Globus pallidus (tissue), 1 donor: ENCODE measurements at regions not wholly inside any gene's neighbourhood (a gene's known extent, or its start where the extent isn't known, plus 50 kb on each side); places are given as distances from the start of the nearest gene placed in this dataset.
"Not testable (repeated sequence)": the region's sequence is repeated elsewhere in the genome, so short reads cannot be mapped to it uniquely, and the experiment has no call there.

ENCODE experiments used
- DNase-seq: peaks from one replicate; pipeline ENCODE4 v3.0.0-alpha.2; 2015; ENCODE audit warnings: low spot score

DNA sequence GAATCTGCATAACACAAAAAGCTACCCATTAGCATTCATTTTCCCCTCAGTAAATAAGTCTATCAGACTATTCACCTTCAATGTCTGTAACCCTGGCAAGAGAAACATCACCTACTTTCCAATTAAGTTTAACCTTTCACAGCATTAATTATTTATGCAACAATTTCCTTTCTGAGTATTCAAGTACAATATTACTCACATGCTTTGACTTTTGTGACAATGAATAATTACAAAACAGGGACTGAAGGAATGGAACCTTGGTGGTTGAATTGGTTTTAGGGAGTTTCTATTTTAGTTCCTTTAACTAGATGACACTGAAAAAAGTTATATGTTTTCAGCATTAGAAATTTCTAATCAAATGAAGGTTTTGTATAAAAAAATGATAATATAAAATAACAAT, 932.3 kb upstream of the EPHA5 start:
- no peak for DNase-seq

DNA sequence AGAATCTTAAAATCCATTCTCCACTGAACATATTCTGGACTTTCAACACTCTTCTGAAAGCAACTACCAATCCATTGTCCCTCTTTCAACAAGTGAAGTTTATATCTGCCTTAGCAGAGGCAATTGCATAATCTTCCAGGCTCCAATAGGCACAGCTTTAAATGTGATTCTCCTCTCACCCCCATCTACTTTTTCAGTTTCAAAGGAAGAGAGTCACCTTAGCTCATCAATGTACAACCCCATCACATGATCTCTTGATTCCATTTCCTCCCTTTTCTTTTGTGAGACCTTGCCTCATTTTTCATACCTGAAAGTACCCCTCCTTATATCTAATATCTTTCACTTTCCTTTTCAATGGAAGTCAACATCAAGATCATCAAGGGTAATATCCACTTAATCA, 921.7 kb upstream of the EPHA5 start:
- DNase-seq, result no peak

DNA sequence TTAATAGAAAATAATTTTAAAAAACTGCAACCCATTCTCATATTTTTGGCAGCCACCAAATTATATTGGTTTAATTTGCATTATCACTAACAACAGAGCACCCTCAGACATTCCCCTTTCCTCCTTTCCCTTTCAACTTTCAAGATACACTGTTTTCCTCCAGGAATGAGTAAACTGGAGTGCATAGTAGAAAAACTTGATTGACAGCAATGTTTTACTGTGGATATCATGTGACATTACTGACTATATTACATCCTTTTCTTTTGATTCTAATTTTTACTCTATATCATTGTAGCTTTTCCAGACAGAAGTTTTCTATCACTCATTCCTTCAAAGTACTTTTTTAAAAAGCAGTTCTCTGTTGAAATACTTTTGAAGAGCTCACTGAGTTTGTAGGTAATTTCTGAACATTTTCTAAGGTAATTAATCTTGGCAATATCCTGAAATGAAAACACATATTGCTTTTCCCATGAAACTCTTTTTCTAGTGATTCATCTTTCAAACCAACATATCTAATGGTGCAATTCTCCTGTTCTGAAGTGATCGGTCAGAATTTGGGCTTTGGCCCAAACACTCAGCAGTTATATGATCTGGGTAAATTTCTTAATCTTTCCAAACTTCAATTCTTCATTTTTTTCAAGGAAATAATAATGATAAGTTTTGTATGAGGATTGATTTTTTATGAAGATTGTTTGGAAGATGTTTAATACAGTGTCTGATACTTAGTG, 920.4 kb upstream of the EPHA5 start:
- DNase-seq, result no peak

DNA sequence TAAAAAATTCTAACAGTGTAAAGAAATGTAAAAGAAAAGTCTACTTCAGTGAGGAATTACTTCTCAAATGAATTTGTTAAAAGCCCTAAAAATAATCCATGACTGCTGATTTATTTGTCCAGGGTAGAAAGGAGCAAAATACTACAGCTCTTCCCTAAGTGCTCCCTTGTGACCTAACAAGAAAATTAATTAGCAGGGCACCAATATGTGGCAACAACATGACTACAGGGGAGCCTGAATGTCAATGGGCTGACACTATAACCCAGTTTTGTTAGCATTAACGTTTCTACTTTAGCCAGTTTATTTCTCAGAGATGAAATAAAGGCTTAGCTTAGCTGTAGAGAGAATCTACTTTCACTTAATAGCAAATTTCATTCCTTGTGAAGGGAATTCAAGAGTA, 918.9 kb upstream of the EPHA5 start:
- DNase-seq, result no peak

DNA sequence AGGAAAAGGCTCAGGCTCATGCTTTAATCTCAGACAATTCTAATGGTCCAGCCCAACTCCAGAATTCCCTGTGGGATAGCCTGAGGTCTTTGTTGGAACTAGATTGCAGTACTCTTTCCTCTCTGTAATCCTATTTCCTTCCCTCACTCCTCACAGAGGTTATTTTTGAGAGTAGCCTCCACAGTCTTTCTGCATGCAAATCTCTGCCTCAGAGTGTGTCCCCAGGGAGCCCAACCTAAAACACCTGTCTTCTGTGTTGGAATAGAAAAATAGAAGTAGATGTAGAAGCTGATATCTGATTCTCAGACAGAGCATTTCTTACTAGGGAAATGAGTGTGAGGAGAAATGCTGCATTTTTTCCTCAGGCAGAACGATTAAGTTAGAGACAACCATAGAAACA, 915.5 kb upstream of the EPHA5 start:
- no peak for DNase-seq

DNA sequence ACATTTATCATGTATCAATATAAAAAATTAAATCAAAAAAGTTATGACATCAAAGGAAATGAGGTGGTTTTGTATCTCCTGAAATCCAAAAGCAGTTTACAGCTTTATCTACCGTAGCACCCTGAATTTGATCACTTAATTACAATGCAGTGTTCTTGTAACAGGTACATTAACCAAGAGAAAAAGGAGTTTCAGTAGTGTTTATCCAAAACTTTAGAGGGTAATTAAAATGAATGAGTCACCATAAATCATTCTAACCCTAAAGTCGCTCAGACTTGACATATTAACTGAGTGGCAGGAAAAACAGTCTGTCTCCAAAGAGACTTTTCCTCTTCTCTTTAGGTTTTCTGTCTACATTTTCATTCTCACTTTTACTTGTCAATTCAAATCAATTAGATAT, 907.6 kb upstream of the EPHA5 start:
- no peak for DNase-seq

DNA sequence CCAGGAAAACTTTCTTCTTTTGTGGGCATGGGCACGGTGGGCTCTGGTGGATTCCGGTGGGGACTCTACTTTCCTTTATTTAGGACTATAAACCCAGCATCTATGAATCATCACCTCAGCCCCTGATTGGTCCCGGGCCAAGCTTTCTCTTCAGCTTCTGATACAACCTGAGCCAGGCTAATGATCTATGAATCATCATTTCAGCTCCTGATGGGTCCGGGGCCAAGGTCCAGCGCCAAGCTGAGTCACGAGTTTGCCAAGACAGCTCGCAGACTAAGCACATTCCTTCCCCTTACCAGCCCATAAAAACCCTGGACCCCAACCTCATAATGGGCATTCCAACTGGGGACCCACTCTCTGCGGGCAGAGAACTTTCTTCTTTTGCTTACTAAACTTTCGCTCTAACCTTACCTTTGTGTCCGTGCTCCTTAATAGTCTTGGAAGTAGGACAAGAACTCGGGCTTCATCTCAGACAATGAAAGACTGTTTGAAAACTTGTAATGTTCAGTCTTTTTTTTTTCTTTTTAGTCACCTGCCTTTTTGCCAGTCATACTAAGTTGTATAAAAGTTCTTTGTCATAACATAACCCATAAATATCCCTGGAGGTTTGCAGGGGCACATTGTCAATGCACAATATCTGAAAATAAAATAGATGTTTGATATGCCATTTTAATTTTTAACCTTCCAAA, 904.9 kb upstream of the EPHA5 start:
- no peak for DNase-seq

DNA sequence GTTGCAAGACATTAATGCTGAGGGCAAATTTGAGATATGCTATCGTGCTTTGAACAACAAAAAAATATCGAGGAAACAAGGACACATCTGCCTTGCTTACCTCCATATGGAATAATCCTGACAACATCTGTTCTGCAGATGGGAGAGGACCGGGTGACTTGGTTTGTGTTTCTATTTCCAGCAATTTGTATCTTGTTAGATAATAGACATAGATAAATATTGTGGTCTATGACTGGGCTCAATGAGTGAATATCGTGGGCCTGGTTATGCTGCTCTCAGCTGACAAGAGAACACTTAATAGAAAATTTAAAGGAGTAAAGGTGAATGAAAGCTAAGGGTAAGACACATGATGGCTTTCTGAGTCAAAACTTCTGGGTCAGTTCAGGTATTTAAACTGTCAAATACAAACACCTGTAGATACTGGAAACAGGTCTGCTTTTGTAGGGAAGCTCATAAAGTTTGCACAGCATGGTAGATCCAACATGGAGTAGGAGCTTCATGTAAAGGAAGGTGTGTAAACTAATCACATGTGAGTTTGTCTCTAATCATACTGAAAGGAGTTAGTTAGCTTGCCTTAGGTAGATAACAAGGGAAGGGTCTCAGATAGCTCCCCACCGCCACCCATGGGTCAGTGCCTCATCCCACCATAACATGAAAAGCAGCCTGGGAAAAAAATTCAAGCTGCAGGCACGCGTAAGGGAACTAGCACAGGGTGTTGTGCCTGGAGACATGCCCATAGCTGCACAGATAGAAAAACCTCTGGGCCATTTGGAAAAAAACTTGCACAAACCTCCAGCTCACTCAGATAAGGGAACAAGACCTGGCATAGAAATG, 904.1 kb upstream of the EPHA5 start:
- DNase-seq, result no peak

DNA sequence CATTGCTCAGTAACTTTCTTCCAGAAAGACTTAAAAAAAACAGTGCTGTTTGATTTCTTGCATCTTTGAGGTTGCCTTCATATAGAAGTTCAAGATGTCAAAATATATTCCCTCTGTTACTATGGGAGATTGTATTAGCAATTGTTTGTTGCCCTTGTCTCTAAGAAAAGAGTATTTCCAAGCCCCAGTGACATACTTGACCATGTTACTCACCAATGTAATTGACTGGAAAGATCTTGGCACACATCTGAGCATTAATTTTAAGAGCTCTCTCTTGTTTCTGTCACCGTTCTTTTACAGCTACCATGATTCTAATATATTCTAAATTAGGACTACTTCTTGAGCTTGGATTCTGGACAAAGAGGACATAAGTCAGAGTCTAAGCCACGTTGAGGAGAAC, 902.7 kb upstream of the EPHA5 start:
- DNase-seq, result no peak

DNA sequence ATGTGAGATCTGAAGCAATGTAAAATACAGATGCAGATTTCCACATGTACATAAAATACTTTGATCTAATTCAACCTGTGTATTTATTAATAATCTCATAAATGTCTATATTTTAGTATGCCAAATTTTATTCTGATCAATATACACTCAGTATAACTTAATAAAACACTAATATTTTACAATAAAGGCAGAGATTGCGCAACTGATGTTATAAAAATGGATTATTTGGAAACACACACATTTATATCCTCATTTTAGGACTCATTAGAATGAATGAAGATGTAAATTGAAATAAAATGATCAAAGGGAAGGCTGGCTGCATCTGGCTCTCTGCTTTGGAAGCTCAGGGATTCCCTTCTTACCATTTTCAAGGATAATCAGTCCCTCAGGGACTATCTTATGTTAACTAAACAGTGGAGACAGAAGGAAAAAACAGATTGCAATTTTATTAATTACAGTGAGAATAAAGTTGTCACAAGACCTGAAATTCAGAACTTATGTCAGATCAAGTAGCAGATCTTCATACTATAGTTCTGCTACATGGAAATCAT, 900.9 kb upstream of the EPHA5 start:
- no peak for DNase-seq

DNA sequence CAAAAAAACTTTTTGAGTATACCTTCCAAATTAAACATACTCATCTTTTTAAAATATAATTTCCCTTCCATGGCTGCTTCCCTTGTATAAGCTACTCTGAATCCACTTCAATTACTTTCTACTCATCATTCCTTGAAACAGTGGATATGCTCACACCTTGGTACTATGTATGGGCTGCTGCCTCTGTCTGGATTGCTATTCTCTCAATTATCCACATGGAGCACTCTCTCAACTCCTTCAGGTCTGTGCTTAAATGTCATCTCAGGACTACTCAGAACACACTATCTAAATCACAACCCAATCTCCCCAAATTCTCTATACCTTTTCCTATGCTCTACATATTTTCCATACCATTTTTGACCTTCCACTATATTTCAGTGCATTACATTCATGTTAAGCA, 898.9 kb upstream of the EPHA5 start:
- no peak for DNase-seq

DNA sequence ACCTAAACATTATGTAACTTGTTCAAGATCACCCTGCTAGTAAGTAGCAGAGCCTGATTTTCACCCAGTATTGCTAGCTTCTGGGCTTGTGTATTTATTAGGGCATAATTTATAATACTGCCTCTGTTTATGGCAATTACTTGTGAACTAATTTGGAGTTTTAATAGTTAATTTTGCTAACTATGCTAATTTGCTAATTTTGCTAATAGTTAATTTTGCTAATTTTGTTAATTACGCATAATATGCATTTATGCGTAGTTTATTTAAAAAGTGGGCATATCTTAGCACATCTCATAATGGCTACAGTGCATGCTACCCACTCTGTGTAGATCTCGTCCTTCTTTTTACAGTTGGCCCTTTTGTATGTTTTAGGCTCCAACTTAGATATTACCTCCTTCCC, 898.1 kb upstream of the EPHA5 start:
- no peak for DNase-seq

DNA sequence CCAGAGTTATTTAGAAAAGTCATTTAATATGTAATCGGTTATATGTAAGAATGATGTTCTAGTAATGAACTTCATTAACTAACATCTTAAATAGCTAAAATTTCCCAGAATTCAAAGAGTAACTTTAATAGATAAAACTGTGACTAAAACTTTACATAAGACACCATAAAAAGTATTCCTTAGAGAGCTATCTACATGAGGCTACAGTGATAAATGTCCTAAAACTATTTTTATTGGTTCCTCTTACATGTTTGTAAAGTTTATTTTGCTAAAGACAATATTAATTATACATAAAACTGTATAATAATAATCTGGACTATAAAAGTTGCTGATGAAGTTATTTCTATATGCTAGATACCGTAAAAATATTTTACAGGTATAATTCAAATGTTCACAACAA, 897.7 kb upstream of the EPHA5 start:
- no peak for DNase-seq

DNA sequence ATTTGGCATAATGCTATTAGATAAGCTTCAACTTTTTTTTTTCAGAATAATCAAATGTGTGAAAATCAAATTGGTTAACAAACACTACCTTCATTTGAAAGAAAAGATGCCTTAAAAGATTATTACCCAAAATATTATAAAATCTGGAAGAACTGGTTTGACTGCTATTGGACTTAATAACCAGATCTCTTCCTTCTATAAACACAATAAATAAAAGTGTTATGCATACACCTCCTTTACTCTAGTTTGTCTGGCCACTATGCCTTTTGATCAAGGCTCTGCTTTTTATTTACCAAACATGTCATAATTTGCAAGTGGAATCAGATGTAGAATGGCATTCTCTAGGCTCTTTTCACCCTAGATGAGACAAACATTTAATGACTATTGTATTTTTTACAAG, 897.3 kb upstream of the EPHA5 start:
- no peak for DNase-seq

DNA sequence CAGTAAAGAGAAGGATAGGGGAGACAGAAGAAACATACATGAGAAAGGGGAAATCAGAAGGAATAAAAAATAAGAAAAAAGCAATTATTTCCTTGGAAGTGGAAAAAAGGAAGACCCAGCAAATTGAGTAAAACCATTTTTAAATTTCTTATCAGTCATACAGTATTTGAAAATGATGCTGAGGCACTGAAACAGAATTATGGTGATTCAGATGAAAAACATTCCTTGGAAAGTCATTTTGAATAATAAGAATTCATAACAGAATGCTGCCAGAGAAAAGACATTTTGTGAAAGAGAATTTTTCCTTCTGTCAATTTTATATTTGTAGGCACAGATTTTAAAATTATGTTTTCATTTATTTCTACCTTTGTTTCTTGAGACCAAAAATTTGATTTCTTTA, 895.5 kb upstream of the EPHA5 start:
- no peak for DNase-seq

DNA sequence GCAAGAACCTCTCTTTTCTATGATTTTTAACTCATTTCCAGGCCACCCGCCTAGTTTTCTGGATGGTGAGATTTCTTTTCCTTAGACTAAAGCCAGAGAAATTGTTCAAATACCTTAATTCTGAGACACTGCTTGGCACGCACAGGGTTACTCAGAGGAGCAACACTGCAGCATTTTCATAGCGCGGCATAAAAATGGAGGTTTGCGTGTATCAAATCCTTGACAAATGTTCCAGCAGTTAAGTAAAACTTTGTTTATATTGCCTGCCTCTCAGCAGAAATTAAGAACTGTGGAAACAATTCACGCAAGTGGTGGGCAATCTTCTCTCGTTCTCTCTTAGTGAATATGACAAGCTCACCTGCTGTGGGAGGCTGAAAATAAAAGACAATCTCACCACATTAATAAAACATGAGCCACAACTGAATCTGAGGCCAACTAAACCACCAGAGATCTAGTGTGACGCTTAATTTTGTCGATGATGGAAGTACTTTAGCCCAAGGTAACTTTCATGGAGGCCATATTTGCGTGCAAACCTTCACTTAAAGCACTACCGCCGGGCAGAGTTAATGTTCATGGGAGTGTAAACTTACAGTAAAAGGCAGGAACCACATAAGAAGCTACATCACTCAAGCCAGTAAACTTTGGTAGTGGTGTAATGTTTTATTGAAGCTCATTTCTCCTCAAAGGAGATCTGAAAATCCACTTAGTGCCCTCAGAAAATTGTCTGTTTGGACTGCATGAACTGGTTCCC, 894.8 kb upstream of the EPHA5 start:
- DNase-seq, result no peak

DNA sequence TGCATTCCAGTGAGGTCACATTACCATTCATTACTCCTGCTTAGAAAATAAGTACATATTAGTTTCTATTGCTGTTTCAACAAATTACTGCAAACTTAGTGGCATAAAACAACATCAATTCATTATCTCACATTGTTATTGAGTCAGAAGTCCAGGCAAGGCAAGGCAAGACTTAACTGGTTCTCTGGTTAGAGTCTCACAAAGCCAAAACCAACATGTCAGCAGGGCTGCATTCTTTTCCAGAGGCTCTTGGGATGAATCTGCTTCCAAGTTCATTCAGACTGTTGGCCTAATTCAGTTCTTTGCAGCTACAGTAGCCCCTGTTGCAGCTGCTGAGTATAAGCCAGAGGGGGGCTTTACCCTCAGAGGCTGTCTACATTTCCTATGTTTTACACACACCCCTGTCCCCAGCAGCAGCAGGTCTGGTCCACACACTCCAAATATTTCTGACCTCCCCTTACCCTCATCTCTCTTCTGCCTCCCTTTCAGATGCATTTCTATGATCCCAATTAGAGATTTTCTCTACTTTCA, 892.1 kb upstream of the EPHA5 start:
- DNase-seq, result no peak

DNA sequence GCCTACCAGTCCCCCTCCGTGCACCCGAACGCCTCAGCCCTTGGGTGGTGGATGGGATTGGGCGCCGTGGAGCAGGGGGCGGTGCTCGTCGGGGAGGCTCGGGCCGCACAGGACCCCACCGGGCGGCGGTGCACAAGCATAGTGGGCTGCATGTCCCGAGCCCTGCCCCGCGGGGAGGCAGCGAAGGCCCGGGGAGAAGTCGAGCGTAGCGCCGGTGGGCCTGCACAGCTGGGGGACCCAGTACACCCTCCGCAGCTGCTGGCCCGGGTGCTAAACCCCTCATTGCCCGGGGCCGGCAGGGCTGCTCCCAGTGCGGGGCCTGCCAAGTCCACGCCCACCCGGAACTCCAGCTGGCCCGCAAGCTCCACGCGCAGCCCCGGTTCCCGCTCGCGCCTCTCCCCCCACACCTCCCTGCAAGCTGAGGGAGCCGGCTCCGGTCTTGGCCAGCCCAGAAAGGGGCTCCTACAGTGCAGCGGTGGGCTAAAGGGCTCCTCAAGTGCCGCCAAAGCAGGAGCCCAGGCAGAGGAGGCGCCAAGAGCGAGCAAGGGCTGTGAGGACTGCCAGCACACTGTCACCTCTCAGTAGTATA, 891.3 kb upstream of the EPHA5 start:
- DNase-seq, result not testable (repeated sequence)

DNA sequence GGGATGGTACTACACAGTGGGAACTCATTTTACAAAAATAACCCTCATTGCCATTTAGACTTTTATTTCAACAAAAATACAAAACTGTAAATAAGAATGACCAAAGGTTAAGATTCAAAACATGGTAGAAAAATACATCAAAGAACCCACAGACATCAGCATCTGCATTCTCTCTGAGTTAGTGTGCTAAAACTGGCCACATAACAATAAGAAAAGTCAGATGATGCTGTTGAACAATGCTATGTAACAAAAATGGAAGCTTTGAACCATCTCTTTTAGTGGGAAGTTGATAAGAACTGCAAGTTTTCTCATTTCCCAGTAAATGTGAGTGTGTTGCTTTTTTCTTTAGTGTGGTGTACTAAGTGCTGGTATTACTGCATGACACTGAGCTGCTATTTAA, 888.4 kb upstream of the EPHA5 start:
- DNase-seq, result no peak

DNA sequence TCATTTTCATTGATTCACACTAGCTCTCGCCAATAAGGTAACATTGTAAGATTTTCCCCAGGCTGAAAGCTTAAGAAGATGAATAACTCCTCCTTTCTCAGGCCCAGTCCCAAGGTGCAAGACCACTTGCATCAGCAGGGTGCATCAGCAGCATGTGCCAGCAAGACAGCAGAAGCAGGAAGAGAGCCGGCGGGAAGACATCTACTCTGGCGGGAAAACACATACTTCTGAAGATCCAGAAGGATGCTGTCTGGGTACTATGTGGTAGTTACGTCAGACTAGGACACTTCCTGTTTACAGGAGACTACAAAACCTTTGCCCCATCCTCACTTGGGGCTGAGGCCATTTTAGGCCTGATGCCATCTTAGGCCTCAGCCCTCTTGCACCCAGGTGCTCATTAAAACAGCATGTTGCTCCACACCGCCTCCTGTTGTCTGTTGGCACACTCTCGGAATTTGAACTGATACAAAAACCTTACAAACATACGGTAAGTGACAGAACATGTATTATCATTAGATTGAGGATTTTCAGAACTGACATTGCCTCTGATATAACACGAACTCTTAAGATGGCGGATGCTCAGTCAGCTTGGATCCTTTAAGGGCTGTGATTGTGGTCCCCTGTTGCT, 886.5 kb upstream of the EPHA5 start:
- no peak for DNase-seq

DNA sequence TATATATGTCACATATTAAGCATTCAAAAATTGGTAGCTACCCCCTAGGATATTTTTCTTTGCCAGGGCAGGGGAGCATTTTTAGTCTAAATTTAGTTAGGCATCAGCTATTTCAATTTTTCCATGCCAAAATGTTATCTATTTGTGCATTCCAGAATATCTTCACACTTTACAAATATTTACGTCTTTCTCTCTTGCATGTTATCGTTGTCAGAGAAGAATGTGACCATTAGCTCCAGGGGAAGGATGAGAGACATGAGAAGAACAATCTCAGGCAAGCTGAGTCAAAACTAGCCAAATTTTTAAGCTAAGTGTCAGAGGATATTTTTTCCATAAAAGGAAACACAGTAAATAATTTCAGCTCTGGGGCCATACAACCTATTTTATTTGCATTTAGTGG, 885.0 kb upstream of the EPHA5 start:
- no peak for DNase-seq
